T-cell (primary cell): ENCODE measurements at regions not wholly inside any gene's neighbourhood (a gene's known extent, or its start where the extent isn't known, plus 50 kb on each side); places are given as distances from the start of the nearest gene placed in this dataset.

ENCODE experiments used
- ATAC-seq, 4 experiments: fragments of 200-7000 bp in 3 of 4; fragments of 150-1000 bp in 1 of 4; cut with Tn5 transposase; replicated peaks in 1 of 4; 1 replicate in 3 of 4; 2 replicates in 1 of 4; pipeline ENCODE4 v1.10.0; 2021; ENCODE audit warnings: moderate library complexity in 3 of 4, mild to moderate bottlenecking in 2 of 4, moderate number of reproducible peaks in 1 of 4
- CTCF ChIA-PET, 2 donors: fragments of 300-600 bp; sonication (Branson Sonifier 250); formaldehyde crosslinking; loops; one replicate each; lab custom pipeline; 2022; ENCODE audit warnings: antibody characterized with exemption in 2 of 2; lab: Charles Lee
- POLR2A ChIA-PET, 2 donors: fragments of 300-600 bp; sonication (Branson Sonifier 250); formaldehyde crosslinking; loops; one replicate each; lab custom pipeline; 2022; ENCODE audit warnings: antibody characterized with exemption in 2 of 2; lab: Charles Lee
- DNase-seq, 35 experiments: peaks; one replicate each; pipeline versions ENCODE4 v3.0.0 to v3.0.0-alpha.2; 2013 to 2023
- H3K27ac ChIP-seq: one replicate; pipeline ENCODE4 v1.5.1; 2013; ENCODE audit warnings: low read length
- H3K27me3 ChIP-seq, 2 experiments: replicated peaks in 1 of 2; 1 replicate in 1 of 2; 2 replicates in 1 of 2; pipeline versions ENCODE4 v1.6.1 to v1.7.0; 2013; ENCODE audit warnings: low read length in 1 of 2, mixed read lengths in 1 of 2; ENCODE audit not compliant: control insufficient read depth in 2 of 2, insufficient read depth in 2 of 2; ENCODE audit errors: extremely low read depth in 1 of 2
- H3K36me3 ChIP-seq, 2 donors: 1 replicate in 1 of 2; 2 replicates in 1 of 2; pipeline versions ENCODE4 v1.6.1 to v1.7.0; 2013; ENCODE audit warnings: low read length in 1 of 2; ENCODE audit not compliant: control insufficient read depth in 2 of 2, insufficient read depth in 1 of 2; ENCODE audit errors: extremely low read depth in 1 of 2
- H3K4me1 ChIP-seq, 2 experiments: 1 replicate in 1 of 2; 2 replicates in 1 of 2; pipeline versions ENCODE4 v1.6.1 to v1.7.0; 2013; ENCODE audit warnings: low read length in 2 of 2, mixed read lengths in 1 of 2; ENCODE audit not compliant: insufficient read depth in 2 of 2, control insufficient read depth in 1 of 2; ENCODE audit errors: extremely low read depth in 1 of 2
- H3K4me3 ChIP-seq, 2 donors: 1 replicate in 1 of 2; 2 replicates in 1 of 2; pipeline versions ENCODE4 v1.5.1 to v1.7.0; 2013; ENCODE audit warnings: mild to moderate bottlenecking in 2 of 2, low read length in 1 of 2, moderate library complexity in 1 of 2; ENCODE audit not compliant: control insufficient read depth in 1 of 2; ENCODE audit errors: extremely low read depth in 1 of 2
- H3K9me3 ChIP-seq: 2 replicates; pipeline ENCODE4 v1.7.0; 2013
- H3K27ac Mint-ChIP-seq, 2 donors: one replicate each; pipeline ENCODE4 v1.8.0; 2020 to 2021; ENCODE audit warnings: mild to moderate bottlenecking in 2 of 2, mixed read lengths in 2 of 2
- H3K27me3 Mint-ChIP-seq, 2 donors: one replicate each; pipeline ENCODE4 v1.8.0; 2021 to 2022; ENCODE audit warnings: mixed read lengths in 2 of 2
- H3K36me3 Mint-ChIP-seq: one replicate; pipeline ENCODE4 v1.8.0; 2021; ENCODE audit warnings: mixed read lengths
- H3K4me1 Mint-ChIP-seq, 3 donors: one replicate each; pipeline ENCODE4 v1.8.0; 2020 to 2022; ENCODE audit warnings: mixed read lengths in 3 of 3, mild to moderate bottlenecking in 1 of 3
- H3K4me3 Mint-ChIP-seq, 3 donors: one replicate each; pipeline ENCODE4 v1.8.0; 2020 to 2022; ENCODE audit warnings: mild to moderate bottlenecking in 3 of 3, mixed read lengths in 3 of 3, moderate library complexity in 3 of 3
- H3K9me3 Mint-ChIP-seq, 3 donors: one replicate each; pipeline ENCODE4 v1.8.0; 2020 to 2022; ENCODE audit warnings: mixed read lengths in 3 of 3
- WGBS: methylation state at CpG from one replicate; pipeline ENCODE4 v1.1.5; 2013; ENCODE audit warnings: missing lambda C conversion rate; ENCODE audit not compliant: insufficient coverage; 5-methylcytosine and 5-hydroxymethylcytosine counted together

DNA sequence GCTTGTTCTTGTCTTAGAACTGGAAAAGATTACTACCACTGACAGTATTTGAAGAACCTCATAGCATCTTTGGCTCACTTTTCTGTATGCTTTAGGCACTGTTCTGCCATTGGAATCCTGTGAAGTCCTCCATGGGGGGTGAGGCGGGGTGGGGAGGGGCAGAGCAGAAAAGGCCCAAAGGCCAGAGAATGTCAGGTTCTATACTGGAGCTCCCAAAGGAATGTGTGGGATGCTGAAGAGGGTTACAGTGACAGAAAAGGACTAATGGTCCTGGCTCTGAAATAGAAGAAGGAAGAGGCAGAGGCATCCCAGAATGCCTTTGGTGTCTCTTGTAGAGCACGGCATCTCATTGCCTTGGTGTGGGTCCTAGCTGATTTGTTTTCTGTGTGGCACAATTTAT, 141.9 kb downstream of the HAUS1 start:
- Histone ChIP-seq H3K9me3 (no peaks in the 10 kb centered on the region), H3K4me1 (peaks cover 20 to 35% of the 10 kb centered on the region in 2 experiments), H3K4me3 (no peak overlapping the region), H3K36me3 (peaks cover 3 to 5% of the 10 kb centered on the region in 2 donors), H3K27me3 (no peaks in the 10 kb centered on the region), H3K27ac (no peak overlapping the region)
- H3K4me3 Mint-ChIP-seq, result no peak overlapping the region
- WGBS, result 100% methylated on average over 2 of the region's 2 CpGs
- H3K36me3 Mint-ChIP-seq, result peaks cover 28% of the 10 kb centered on the region
- no peak for ATAC-seq
- ChIA-PET POLR2A (no interaction called here), CTCF (interaction anchor here (0.8 to 1.0 kb wide), 2 partner anchors 10 to 411 kb away, joined by 3 to 4 read pairs; no protein-coding TSS in a partner anchor)
- DNase-seq, result no peak
- peak overlapping the region; percentile 50 to 88 for H3K27ac Mint-ChIP-seq
- no peaks in the 10 kb centered on the region for H3K27me3 Mint-ChIP-seq
- H3K4me1 Mint-ChIP-seq, result peaks cover 57 to 66% (median 60%) of the 10 kb centered on the region in 3 donors
- H3K9me3 Mint-ChIP-seq, result no peaks in the 10 kb centered on the region

DNA sequence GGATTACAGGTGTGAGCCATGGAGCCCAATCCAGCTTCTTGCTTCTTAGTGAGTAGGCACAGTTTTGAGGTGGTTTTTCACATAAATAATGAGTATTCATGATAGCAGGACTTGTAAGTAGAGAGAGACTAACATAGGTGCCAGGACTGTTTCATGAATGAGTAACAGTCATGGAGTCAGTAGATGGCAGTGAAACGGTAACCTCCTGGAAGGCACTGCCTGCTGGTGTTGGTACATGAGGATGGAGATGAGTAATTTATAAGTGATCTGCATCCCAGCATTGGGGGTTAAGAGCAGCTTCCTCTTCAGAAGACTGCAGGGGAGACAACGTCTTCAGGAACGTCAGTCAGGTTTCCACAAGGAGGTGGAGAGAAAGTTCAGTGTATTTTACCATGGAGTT, 143.8 kb downstream of the HAUS1 start:
- POLR2A ChIA-PET, result interaction anchor here (0.5 to 1.0 kb wide), 2 partner anchors 34 to 128 kb away, joined by 3 read pairs; no protein-coding TSS in a partner anchor
- Mint-ChIP-seq H3K9me3 (no peaks in the 10 kb centered on the region), H3K27ac (peak overlapping the region; percentile 93 to 98), H3K36me3 (peaks cover 30% of the 10 kb centered on the region), H3K27me3 (no peaks in the 10 kb centered on the region), H3K4me1 (peaks cover 61 to 70% (median 63%) of the 10 kb centered on the region in 3 donors), H3K4me3 (no peak overlapping the region)
- WGBS, result 89% methylated on average over 3 of the region's 3 CpGs
- Histone ChIP-seq H3K27ac (peak overlapping the region; percentile 35), H3K9me3 (no peaks in the 10 kb centered on the region), H3K4me1 (peaks cover 22 to 35% of the 10 kb centered on the region in 2 experiments), H3K4me3 (no peak overlapping the region), H3K27me3 (no peaks in the 10 kb centered on the region), H3K36me3 (peaks cover 0 to 3% of the 10 kb centered on the region in 2 donors)
- DNase-seq (no peak), ATAC-seq (no peak)
- CTCF ChIA-PET, result interaction anchor here in 1 of 2 donors (0.7 kb wide), 1 partner anchor 22 kb away, joined by 3 read pairs; no protein-coding TSS in a partner anchor

GRCh38 chr18:46250084-46250811, 146.1 kb downstream of the HAUS1 start:
- peak overlapping the region in 1 of 2 donors; percentile 13 for H3K4me3 ChIP-seq
- 15% methylated on average over 4 of the region's 4 CpGs for WGBS
- peak overlapping the region; percentile 91 for H3K27ac ChIP-seq
- peaks cover 19 to 33% of the 10 kb centered on the region in 2 experiments for H3K4me1 ChIP-seq
- CTCF ChIA-PET, result interaction anchor here (0.6 to 2.7 kb wide), 6 partner anchors 17 to 276 kb away, joined by 3 to 19 read pairs (median 6); a partner anchor contains a TSS
- H3K27me3 Mint-ChIP-seq, result no peaks in the 10 kb centered on the region
- H3K4me1 Mint-ChIP-seq, result peaks cover 53 to 64% (median 59%) of the 10 kb centered on the region in 3 donors
- H3K27me3 ChIP-seq, result no peaks in the 10 kb centered on the region
- POLR2A ChIA-PET, result interaction anchor here in 1 of 2 donors (0.6 to 0.7 kb wide), 3 partner anchors 52 to 157 kb away, joined by 3 to 4 read pairs (median 3); no protein-coding TSS in a partner anchor
- no peaks in the 10 kb centered on the region for H3K9me3 Mint-ChIP-seq
- peak; percentile 90 to 97 (median 96) for ATAC-seq
- peak overlapping the region; percentile 64 to 82 (median 70) for H3K4me3 Mint-ChIP-seq
- H3K36me3 ChIP-seq, result peaks cover 0 to 17% of the 10 kb centered on the region in 2 donors
- peak overlapping the region; percentile 93 to 98 for H3K27ac Mint-ChIP-seq
- peaks cover 46% of the 10 kb centered on the region for H3K36me3 Mint-ChIP-seq
- H3K9me3 ChIP-seq, result no peaks in the 10 kb centered on the region
- peak in 31 of 35 experiments; percentile 10 to 89 (median 41) for DNase-seq

GRCh38 chr18:46250812-46251173, 146.6 kb downstream of the HAUS1 start:
- Histone ChIP-seq H3K27me3 (no peaks in the 10 kb centered on the region), H3K4me1 (peaks cover 19 to 31% of the 10 kb centered on the region in 2 experiments), H3K36me3 (peaks cover 0 to 17% of the 10 kb centered on the region in 2 donors), H3K4me3 (peak overlapping the region in 1 of 2 donors; percentile 13), H3K9me3 (no peaks in the 10 kb centered on the region), H3K27ac (peak overlapping the region; percentile 91)
- Mint-ChIP-seq H3K9me3 (no peaks in the 10 kb centered on the region), H3K27ac (peak overlapping the region; percentile 93 to 98), H3K4me1 (peaks cover 50 to 63% (median 58%) of the 10 kb centered on the region in 3 donors), H3K36me3 (peaks cover 45% of the 10 kb centered on the region), H3K27me3 (no peaks in the 10 kb centered on the region), H3K4me3 (peak overlapping the region; percentile 64 to 82 (median 70))
- POLR2A ChIA-PET, result interaction anchor here in 1 of 2 donors (0.6 to 0.7 kb wide), 2 partner anchors 52 to 158 kb away, joined by 3 read pairs; no protein-coding TSS in a partner anchor
- DNase-seq, result no peak
- CTCF ChIA-PET, result interaction anchor here (0.8 to 2.7 kb wide), 4 partner anchors 16 to 78 kb away, joined by 3 to 19 read pairs (median 5); a partner anchor contains a TSS
- WGBS, result 100% methylated on average over 1 of the region's 2 CpGs
- ATAC-seq, result no peak

- H3K4me1 ChIP-seq, result peaks cover 19 to 24% of the 10 kb centered on the region in 2 experiments
- ATAC-seq (no peak), DNase-seq (no peak)
- no peak overlapping the region for H3K27ac ChIP-seq
- Mint-ChIP-seq H3K4me3 (no peak overlapping the region), H3K9me3 (no peaks in the 10 kb centered on the region), H3K4me1 (peaks cover 49 to 56% (median 55%) of the 10 kb centered on the region in 3 donors), H3K36me3 (peaks cover 52% of the 10 kb centered on the region), H3K27me3 (no peaks in the 10 kb centered on the region), H3K27ac (peak overlapping the region in 1 of 2 donors; percentile 13)
- ChIA-PET POLR2A (no interaction called here), CTCF (interaction anchor here (0.5 to 1.5 kb wide), 2 partner anchors 79 to 129 kb away, joined by 3 to 5 read pairs; a partner anchor contains a TSS)
- H3K9me3 ChIP-seq, result no peaks in the 10 kb centered on the region
- H3K27me3 ChIP-seq, result no peaks in the 10 kb centered on the region
- WGBS, result no CpG with 5 or more reads among the region's 2 CpGs
- no peak overlapping the region for H3K4me3 ChIP-seq
- peaks cover 0 to 17% of the 10 kb centered on the region in 2 donors for H3K36me3 ChIP-seq
Measured at GRCh38 chr18:46252759-46253158, 148.6 kb downstream of the HAUS1 start.

GRCh38 chr18:46253498-46253897, 149.3 kb downstream of the HAUS1 start:
- Histone ChIP-seq H3K36me3 (peaks cover 0 to 15% of the 10 kb centered on the region in 2 donors), H3K27me3 (no peaks in the 10 kb centered on the region), H3K9me3 (no peaks in the 10 kb centered on the region), H3K4me1 (peaks cover 16 to 19% of the 10 kb centered on the region in 2 experiments), H3K4me3 (no peak overlapping the region), H3K27ac (no peak overlapping the region)
- H3K9me3 Mint-ChIP-seq, result no peaks in the 10 kb centered on the region
- DNase-seq (no peak), ATAC-seq (no peak)
- peaks cover 49% of the 10 kb centered on the region for H3K36me3 Mint-ChIP-seq
- H3K4me3 Mint-ChIP-seq, result no peak overlapping the region
- peaks cover 46 to 49% (median 48%) of the 10 kb centered on the region in 3 donors for H3K4me1 Mint-ChIP-seq
- CTCF ChIA-PET, result no interaction called here
- POLR2A ChIA-PET, result no interaction called here
- peak overlapping the region in 1 of 2 donors; percentile 30 for H3K27ac Mint-ChIP-seq
- WGBS, result no CpG with 5 or more reads among the region's 2 CpGs
- no peaks in the 10 kb centered on the region for H3K27me3 Mint-ChIP-seq
